GM23248 (cell line): ENCODE measurements at regions not wholly inside any gene's neighbourhood (a gene's known extent, or its start where the extent isn't known, plus 50 kb on each side); places are given as distances from the start of the nearest gene placed in this dataset.

Experiments
- EZH2 ChIP-seq: fragments of 200-600 bp; sonication (generic); IDR thresholded peaks from 2 replicates; pipeline ENCODE4 v1.6.1; 2018; ENCODE audit warnings: antibody characterized with exemption, mild to moderate bottlenecking; ENCODE audit not compliant: insufficient read depth, poor library complexity, severe bottlenecking
- EZH2phosphoT487 ChIP-seq: fragments of 200-600 bp; sonication (generic); IDR thresholded peaks from 2 replicates; pipeline ENCODE4 v1.6.1; 2018; ENCODE audit warnings: antibody characterized with exemption, moderate library complexity, mild to moderate bottlenecking, low read depth; ENCODE audit not compliant: insufficient read depth

DNA sequence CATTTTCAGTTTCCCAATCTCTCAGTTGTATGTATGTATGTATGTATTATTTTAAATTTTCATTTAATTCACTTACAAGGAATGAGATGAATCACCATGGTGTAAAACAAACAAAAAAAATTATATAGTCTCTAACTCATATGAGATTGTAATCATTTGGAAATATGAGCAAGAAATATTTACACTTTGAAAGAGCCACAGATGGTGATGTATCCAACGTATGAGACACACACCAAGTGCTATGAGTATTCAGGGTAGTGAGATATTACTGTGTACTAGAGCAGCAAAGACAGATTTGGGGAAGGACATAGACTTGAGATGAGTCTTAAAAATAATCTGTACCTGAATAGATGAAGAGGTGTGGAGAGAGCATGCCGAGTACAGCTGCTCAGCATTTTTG lies 1154.4 kb downstream of the RAPGEF2 start:
- TF ChIP-seq EZH2: no peak
- no peak for TF ChIP-seq EZH2phosphoT487
